Right hindlimb (tissue), 1 donor: ENCODE measurements at regions not wholly inside any gene's neighbourhood (a gene's known extent, or its start where the extent isn't known, plus 50 kb on each side); places are given as distances from the start of the nearest gene placed in this dataset.

Source experiments
- DNase-seq: peaks from one replicate; pipeline ENCODE4 v3.0.0-alpha.2; 2018

DNA sequence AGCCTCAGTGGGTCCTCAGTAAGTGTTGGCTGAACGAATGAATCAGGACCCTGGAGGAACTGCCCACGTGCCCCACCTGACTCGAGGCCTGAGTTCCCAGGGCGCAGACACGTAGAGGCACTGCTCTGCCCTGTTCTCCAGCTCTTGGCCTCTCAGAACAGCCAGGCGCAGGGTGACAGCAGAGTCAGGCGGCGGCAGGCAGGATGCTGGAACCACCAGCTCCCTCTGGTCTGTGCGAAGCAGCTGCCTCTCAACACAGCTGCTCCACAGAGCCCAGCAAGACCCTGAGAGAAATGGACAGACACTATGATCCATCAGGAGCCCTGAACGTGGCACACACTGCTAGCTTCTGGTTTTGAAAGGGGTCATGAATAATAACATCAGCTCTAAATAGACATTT is 53.1 kb upstream of the BCO1 start:
- DNase-seq: no peak

GRCh38 chr16:81181013-81181720 is 57.3 kb upstream of the BCO1 start:
- peak; percentile 70 for DNase-seq

- no peak for DNase-seq
Measured at GRCh38 chr16:81180578-81180977, 57.9 kb upstream of the BCO1 start.

- DNase-seq: no peak
Measured at GRCh38 chr16:81179219-81179618, 59.3 kb upstream of the BCO1 start.

- no peak for DNase-seq
Measured at GRCh38 chr16:81175325-81175891, 63.1 kb upstream of the BCO1 start.

GRCh38 chr16:81174644-81175324 is 63.7 kb upstream of the BCO1 start:
- no peak for DNase-seq

- no peak for DNase-seq
Measured at GRCh38 chr16:81172769-81173658, 65.5 kb upstream of the BCO1 start.

DNA sequence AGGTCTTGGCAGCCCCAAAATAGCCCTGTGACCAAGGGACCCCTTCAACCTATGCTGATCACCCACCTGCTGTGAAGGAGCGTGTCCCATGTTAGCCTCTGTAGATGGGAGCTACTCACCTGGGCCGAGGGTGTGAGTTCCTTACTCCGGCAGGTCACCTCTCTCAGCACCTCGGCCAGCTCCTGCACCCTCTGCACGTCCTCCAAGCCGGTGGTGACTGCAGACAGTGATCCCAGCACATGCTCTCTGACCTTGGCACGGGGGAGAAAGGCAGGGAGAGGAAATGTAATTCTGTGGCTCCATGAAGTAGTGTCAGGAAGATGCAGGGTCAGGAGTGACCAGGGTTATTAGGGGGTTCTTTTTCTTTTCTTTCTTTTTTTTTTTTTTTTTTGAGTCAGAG is 67.7 kb upstream of the BCO1 start:
- no peak for DNase-seq

- DNase-seq: no peak
Measured at GRCh38 chr16:81168406-81168805, 70.1 kb upstream of the BCO1 start.

DNA sequence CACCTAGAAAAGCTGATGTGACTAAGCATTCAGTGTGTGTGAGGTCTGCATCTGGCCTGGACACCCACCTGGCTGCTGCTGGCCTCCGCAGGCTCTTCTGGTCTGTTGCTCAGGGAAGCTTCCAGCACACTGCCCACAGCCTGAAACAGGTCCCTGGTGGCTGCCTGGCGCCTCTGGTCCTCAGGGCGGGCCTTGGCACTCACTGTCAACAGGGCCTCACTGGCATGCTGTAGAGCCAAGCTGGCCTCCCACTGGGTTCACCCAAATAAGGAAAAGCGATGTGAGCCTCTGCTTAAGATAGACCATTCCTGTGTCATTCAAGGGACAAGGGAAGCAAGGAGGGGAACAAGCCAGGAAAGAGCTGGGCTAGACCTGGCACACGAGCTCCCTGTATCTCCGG is 70.6 kb upstream of the BCO1 start:
- DNase-seq: no peak

GRCh38 chr16:81166417-81167300 is 70.5 kb upstream of the GCSH start:
- DNase-seq: no peak

DNA sequence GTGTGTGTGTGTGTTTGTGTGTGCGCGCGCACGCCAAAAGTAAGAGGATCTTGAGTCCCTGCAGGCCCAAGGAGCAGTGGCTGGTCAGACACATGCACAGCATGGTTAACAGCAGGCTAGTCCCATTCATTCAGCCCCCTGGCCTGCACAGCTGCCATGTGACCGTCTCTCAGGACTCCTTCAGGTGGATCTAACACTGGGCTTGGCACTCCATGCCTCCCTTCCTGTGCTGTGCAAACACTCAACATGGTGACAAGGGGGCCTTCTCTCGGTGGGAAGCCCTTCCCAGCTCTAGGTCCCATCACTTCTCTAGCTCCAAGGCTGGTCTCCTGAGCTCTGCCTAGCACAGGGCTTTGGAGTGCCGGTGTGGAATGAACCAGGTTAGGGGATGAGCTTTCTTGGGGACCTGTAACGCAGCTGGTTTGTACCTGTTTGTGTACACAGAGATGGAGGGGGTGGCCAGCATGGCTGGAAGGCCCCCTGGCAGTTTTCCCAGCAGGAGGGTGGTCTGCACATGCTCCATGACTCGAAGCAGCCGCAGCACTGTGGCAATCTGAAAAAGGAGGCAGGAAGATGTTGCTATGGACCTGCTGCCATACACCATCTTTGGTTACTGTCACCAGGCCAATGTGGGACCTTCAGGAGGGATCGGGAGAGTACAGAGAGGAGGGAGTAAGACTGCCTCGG is 69.4 kb upstream of the GCSH start:
- no peak for DNase-seq

DNA sequence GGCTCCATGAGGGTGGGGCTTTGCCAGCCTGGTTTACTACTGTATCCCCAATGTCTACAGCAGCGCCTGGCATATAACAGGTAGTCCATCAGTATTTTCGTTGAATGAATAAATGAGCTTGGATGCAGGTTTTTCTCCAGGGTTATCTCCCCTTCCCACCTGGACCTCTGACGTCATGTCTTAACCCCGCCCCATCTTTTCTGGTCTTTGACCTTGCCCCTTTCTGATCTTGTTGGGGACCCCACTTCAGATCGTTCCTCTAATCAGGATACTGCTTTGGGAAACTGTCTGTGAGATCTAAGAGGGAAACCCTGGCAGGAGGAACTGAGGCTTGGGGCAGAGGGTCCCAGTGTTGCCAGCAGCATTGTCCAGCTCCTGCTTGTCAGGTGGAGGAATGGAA is 68.8 kb upstream of the GCSH start:
- DNase-seq: no peak

DNA sequence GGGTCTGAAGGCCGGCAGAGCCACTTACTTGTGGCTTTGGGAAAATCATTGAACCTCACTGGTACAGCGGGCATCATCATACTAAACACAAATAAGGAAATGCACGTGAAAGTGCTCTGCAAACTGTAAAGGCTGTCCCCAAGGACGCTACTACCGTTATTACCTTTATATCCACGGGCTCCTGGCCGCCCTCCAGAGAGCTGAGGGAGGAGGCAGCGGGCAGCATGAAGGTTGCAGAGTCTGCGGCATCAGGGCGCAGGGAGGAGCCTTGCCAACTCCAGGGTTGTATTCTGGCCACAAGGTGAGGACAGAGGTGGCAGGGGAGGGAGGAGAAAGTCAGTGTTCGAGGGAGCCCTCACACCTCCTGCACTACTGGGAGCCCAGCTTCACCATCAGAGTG is 68.3 kb upstream of the GCSH start:
- no peak for DNase-seq

GRCh38 chr16:81163671-81164070 is 67.5 kb upstream of the GCSH start:
- DNase-seq: no peak

DNA sequence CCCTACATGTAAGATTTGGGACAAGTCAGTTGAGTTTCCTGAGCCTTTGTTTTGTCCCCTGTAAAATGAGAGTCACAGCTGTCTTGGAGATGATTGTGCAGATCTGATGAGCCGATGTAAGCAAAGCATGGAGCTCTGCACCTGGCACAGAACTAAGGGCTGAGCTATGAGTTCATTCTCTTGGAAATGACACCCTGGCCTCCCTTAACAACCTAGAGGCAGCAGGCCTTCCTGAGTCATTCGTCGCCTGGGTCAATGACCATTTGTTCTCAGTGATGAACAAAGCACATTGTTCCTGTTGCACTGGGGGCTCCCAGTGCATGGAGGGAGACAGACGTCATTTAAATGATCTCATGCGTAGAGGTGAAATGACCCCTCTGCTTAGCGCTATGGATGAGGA is 62.8 kb upstream of the GCSH start:
- DNase-seq: no peak

DNA sequence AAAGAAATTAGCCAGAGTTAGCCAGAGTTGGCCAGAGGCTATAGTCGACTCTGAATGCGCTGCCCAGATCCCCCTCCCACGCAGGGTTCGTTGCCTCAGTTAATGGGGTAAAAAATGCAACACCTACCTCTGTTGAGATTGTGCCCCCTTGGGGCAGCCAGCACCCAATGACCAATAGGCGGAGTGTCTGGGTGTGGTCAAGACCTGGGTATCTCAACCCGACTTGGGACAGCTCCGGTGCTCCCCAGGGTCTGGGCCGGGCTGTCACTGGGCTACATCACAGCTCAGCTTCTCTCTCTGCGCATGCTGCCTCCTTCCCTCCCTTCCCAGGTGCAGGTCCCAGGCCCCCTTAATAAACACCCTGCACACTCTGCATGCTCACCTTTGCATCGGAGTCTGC is 59.6 kb upstream of the GCSH start:
- DNase-seq: no peak

GRCh38 chr16:81151648-81152310 is 55.6 kb upstream of the GCSH start:
- DNase-seq: no peak

- no peak for DNase-seq
Measured at GRCh38 chr16:81149614-81150013, 53.4 kb upstream of the GCSH start.

- no peak for DNase-seq
Measured at GRCh38 chr16:81148277-81148676, 52.1 kb upstream of the GCSH start.
